GM10248 (cell line): ENCODE measurements at regions not wholly inside any gene's neighbourhood (a gene's known extent, or its start where the extent isn't known, plus 50 kb on each side); places are given as distances from the start of the nearest gene placed in this dataset.

Source experiments
- CTCF ChIA-PET: fragments of 300-600 bp; sonication (Branson Sonifier 250); formaldehyde crosslinking; extraction: SDS; loops from one replicate; lab custom pipeline; 2021; ENCODE audit warnings: antibody characterized with exemption; lab: Yijun Ruan, JAX
- POLR2A ChIA-PET: fragments of 350-650 bp; sonication (Branson Sonifier 250); formaldehyde crosslinking; extraction: SDS; loops from one replicate; lab custom pipeline; 2020; ENCODE audit warnings: antibody characterized with exemption; lab: Yijun Ruan, JAX
- DNase-seq: peaks from one replicate; pipeline ENCODE4 v3.0.0; 2012; ENCODE audit errors: extremely low spot score
- TF ChIP-seq, protein P1 (sequence below): IDR thresholded peaks from 2 replicates; pipeline ENCODE4 v1.5.1; 2012; ENCODE audit warnings: mild to moderate bottlenecking, low read depth; ENCODE audit errors: extremely low read depth, missing control alignments, control extremely low read depth

DNA sequence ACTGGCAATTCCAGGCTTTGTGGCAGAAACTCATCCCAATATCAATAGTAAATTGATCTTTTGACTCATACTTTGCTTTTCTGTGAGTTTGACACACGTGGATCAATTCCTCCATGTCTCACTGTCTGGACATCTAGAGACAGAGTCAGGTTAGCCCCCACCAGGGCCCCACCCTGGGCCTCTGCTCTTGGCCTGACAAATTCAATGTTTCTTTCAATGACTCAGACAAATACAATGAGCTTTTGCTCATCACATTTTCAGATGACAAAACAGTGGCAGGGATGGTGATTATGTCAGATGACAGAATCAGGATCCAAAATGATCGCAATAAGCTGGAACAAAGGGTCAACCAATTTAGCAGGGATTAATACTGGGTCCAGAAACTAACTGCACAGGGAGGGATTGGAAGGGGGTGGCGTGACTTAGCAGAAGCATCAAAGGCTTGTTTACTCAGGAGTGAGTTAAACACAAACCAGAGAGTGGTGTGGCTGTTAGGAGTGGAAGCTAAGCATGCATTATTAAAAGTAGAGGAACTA is 90.5 kb upstream of the ASIC2 start:
- ChIA-PET CTCF (no interaction called here), POLR2A (no interaction called here)
- DNase-seq: no peak
- TF ChIP-seq, protein P1, sequence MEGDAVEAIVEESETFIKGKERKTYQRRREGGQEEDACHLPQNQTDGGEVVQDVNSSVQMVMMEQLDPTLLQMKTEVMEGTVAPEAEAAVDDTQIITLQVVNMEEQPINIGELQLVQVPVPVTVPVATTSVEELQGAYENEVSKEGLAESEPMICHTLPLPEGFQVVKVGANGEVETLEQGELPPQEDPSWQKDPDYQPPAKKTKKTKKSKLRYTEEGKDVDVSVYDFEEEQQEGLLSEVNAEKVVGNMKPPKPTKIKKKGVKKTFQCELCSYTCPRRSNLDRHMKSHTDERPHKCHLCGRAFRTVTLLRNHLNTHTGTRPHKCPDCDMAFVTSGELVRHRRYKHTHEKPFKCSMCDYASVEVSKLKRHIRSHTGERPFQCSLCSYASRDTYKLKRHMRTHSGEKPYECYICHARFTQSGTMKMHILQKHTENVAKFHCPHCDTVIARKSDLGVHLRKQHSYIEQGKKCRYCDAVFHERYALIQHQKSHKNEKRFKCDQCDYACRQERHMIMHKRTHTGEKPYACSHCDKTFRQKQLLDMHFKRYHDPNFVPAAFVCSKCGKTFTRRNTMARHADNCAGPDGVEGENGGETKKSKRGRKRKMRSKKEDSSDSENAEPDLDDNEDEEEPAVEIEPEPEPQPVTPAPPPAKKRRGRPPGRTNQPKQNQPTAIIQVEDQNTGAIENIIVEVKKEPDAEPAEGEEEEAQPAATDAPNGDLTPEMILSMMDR: no peak

DNA sequence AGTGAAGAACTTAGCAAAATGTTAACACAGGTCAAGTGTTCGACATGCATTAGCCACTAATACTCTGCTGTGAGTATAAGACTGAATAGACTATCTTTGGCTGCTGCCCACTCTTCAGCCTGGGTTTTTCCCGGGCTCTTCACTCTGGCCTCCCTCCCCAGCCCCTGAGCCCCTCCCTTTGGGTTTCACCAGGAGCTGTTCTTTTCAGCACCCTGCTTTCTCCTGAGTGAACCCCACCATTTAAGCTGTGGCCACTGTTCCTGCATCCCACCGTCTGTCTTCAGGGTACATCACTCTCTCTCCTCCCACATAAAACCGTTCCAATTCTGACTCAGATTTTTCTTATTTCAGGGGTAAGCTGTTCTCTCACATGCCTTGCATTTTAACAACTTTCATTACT is 92.0 kb upstream of the ASIC2 start:
- DNase-seq: no peak
- TF ChIP-seq, protein P1: no peak
- ChIA-PET CTCF (interaction anchor here (1.0 kb wide), 1 partner anchor 263 kb away, joined by 3 read pairs; no protein-coding TSS in a partner anchor), POLR2A (no interaction called here)

DNA sequence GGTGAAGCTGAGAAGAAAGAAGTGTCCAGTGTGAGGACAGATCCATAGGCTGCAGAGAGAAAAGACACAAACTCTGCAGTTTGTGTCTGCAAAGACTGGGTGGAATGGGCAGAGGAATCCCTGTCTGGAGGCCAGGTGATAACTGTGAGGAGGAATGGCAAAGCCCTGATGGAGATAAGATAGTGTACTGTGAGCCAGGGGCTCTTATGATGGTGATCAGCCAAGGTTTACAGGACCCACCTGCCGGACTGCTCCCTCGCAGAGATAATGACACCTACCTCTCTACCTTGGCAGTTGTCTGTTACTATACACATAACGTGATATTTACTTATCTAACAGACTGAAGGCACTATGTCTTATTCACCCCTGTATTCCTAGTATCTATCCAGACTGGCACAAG is 92.6 kb upstream of the ASIC2 start:
- TF ChIP-seq, protein P1: no peak
- ChIA-PET CTCF (interaction anchor here (1.0 kb wide), 1 partner anchor 263 kb away, joined by 3 read pairs; no protein-coding TSS in a partner anchor), POLR2A (no interaction called here)
- no peak for DNase-seq

DNA sequence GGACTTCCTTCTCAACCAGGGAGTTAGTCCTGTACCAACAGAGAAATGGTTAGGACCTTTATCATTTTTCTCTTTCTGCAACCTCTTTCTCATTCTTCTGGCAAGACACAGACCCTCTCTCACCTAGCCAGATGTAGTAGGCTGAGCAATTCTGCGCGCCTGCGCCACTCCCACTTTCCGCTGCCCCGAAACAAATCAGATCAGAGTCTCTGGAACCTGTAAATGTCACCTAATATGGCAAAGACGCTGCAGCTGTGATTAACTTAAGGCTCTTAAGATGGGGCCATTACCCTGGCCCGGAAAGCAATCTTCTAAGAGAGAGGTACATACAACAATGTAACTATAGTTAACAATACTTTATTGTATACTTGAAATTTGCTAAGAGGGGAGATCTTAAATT is 94.3 kb upstream of the ASIC2 start:
- ChIA-PET CTCF (no interaction called here), POLR2A (no interaction called here)
- DNase-seq: no peak
- TF ChIP-seq, protein P1: no peak

DNA sequence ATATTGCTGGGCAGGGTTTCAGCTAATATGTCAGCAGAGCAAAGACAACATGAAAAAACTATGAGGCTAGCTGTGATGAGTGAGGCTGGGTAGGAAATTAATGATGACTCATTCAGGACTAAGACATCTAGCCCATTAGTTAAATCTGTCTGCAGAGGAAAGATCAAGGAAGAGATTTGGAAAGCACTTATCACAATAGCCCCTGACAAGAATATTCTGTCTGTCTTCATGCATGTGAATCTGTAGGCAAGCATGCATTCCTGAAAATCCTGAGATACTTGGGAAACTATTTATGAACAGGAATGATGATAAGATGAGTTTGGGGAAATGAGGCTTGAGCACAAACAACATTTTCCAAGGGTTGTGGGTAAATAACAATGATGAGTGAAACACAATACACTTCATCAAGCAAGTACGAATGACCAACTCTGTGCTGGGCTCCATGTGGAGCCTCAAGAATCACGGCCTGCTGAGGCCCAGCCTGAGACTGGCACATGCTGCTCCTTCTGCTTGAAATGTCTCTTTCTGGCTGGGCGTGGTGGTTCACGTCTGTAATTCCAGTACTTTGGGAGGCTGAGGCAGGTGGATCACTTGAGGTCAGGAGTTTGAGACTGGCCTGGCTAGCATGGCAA is 96.5 kb upstream of the ASIC2 start:
- POLR2A ChIA-PET: no interaction called here
- CTCF ChIA-PET: no interaction called here

DNA sequence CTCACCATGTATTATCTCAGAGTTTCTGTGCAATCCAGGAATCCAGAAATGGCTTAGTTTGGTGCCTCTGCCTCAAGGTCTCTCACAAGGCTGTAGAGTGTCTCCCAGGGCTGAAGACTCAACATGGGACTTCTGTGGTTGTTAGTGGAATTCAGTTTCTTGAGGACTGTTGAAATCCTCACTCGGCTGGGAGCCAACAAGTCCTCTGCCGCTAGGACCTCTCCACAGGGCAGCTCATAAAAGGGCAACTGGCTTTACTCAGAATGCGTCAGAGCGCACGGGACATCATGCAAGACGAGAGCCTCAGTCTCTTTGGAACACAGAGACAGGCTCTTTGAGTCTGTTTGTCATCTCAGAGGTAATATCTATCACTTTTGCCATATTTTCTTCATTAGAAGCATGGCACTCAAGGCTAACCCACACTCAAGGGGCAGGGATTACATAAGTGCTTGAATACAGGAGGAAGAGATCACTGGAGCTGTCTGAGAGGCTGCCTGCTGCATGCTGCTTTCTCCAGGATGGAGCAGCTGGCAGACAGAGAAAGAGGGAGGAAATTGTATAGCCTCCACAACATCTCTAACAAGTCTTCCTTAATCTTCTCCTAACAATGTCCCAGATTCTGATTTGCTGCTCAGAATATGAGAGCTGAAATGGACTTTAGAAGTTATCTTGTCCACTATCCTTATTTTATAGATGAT is 97.5 kb upstream of the ASIC2 start:
- ChIA-PET POLR2A (no interaction called here), CTCF (no interaction called here)
- TF ChIP-seq, protein P1: no peak
- no peak for DNase-seq

More for the DNA sequence above, 96.5 kb upstream of the ASIC2 start:
- TF ChIP-seq, protein P1: no peak
- DNase-seq: no peak
